Loucy (cell line): ENCODE measurements at regions not wholly inside any gene's neighbourhood (a gene's known extent, or its start where the extent isn't known, plus 50 kb on each side); places are given as distances from the start of the nearest gene placed in this dataset.

Experiments
- H2AFZ ChIP-seq: fragments of 200-600 bp; sonication (generic); 2 replicates; pipeline ENCODE4 v1.6.0; 2016; ENCODE audit warnings: antibody characterized with exemption, mild to moderate bottlenecking, low read length, moderate library complexity
- H3F3A ChIP-seq: fragments of 200-600 bp; 2 replicates; pipeline ENCODE4 v1.6.0; 2016; ENCODE audit warnings: antibody characterized with exemption, low read depth, mild to moderate bottlenecking
- H3K27me3 ChIP-seq: fragments of 200-600 bp; sonication (generic); 2 replicates; pipeline ENCODE4 v1.6.1; 2014; ENCODE audit warnings: low read length, mild to moderate bottlenecking; ENCODE audit not compliant: insufficient read depth, poor library complexity, severe bottlenecking
- H3K36me3 ChIP-seq: fragments of 200-600 bp; sonication (generic); 2 replicates; pipeline ENCODE4 v1.6.1; 2016; ENCODE audit warnings: low read length; ENCODE audit not compliant: insufficient read depth
- H3K4me1 ChIP-seq: fragments of 200-600 bp; sonication (generic); 2 replicates; pipeline ENCODE4 v1.5.1; 2014; ENCODE audit warnings: low read length, mild to moderate bottlenecking; ENCODE audit not compliant: insufficient read depth, poor library complexity, severe bottlenecking
- H3K4me2 ChIP-seq: fragments of 200-600 bp; sonication (generic); 2 replicates; pipeline ENCODE4 v1.6.0; 2014; ENCODE audit warnings: antibody characterized with exemption, low read length, low read depth, mild to moderate bottlenecking; ENCODE audit not compliant: poor library complexity, severe bottlenecking
- H3K4me3 ChIP-seq: fragments of 200-600 bp; sonication (generic); 2 replicates; pipeline ENCODE4 v1.5.1; 2014; ENCODE audit warnings: low read length, mild to moderate bottlenecking, mixed read lengths; ENCODE audit not compliant: poor library complexity, severe bottlenecking
- H3K79me2 ChIP-seq: fragments of 200-600 bp; sonication (generic); 2 replicates; pipeline ENCODE4 v1.6.1; 2014; ENCODE audit warnings: low read length; ENCODE audit not compliant: insufficient read depth
- H3K9ac ChIP-seq: fragments of 200-600 bp; sonication (generic); 2 replicates; pipeline ENCODE4 v1.6.0; 2014; ENCODE audit warnings: mild to moderate bottlenecking, low read depth, low read length, moderate library complexity; ENCODE audit not compliant: poor library complexity, severe bottlenecking
- H3K9me2 ChIP-seq: fragments of 200-600 bp; sonication (generic); replicated peaks from 2 replicates; pipeline ENCODE4 v1.6.1; 2016; ENCODE audit warnings: low read depth, low read length, mixed read lengths
- H3K9me3 ChIP-seq: fragments of 200-600 bp; sonication (generic); 2 replicates; pipeline ENCODE4 v1.6.1; 2014; ENCODE audit warnings: mild to moderate bottlenecking, antibody characterized with exemption, low read length, low read depth; ENCODE audit not compliant: insufficient read depth
- H4K20me1 ChIP-seq: fragments of 200-600 bp; sonication (generic); 2 replicates; pipeline ENCODE4 v1.6.0; 2014; ENCODE audit warnings: antibody characterized with exemption, low read length, mild to moderate bottlenecking; ENCODE audit not compliant: insufficient read depth, poor library complexity, severe bottlenecking
- EZH2phosphoT487 ChIP-seq: fragments of 200-600 bp; IDR thresholded peaks from 2 replicates; pipeline ENCODE4 v1.6.1; 2018; ENCODE audit warnings: antibody characterized with exemption, mild to moderate bottlenecking, moderate library complexity, borderline replicate concordance
- TF ChIP-seq, protein P1 (sequence below): fragments of 200-600 bp; sonication (generic); conservative IDR thresholded peaks from 2 replicates; pipeline ENCODE4 v1.5.1; 2014; ENCODE audit warnings: mild to moderate bottlenecking, antibody characterized with exemption, low read length

DNA sequence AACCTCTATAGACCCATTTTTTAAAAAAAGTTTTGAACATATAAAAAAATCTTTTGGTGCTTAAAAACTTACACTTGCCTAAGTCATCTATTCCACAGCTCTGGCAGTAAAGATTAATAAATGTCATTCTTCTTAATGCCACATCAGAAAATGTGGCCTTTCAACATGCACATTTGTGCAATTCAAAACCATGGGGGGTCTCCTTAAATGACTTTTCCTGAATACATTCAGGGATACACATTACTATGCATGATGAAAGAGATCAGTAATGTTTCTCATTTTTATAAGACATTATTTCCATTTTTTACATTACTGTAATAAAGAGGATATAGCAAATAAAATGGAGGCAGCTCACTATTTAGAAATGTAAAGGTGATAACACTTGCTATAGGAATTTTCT, 142.3 kb downstream of the RBM43 start:
- no peak overlapping the region for H3K4me3 ChIP-seq
- H3K4me2 ChIP-seq: no peak overlapping the region
- TF ChIP-seq EZH2phosphoT487: no peak
- TF ChIP-seq, protein P1, sequence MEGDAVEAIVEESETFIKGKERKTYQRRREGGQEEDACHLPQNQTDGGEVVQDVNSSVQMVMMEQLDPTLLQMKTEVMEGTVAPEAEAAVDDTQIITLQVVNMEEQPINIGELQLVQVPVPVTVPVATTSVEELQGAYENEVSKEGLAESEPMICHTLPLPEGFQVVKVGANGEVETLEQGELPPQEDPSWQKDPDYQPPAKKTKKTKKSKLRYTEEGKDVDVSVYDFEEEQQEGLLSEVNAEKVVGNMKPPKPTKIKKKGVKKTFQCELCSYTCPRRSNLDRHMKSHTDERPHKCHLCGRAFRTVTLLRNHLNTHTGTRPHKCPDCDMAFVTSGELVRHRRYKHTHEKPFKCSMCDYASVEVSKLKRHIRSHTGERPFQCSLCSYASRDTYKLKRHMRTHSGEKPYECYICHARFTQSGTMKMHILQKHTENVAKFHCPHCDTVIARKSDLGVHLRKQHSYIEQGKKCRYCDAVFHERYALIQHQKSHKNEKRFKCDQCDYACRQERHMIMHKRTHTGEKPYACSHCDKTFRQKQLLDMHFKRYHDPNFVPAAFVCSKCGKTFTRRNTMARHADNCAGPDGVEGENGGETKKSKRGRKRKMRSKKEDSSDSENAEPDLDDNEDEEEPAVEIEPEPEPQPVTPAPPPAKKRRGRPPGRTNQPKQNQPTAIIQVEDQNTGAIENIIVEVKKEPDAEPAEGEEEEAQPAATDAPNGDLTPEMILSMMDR: no peak
- H3F3A ChIP-seq: no peaks in the 10 kb centered on the region
- H3K79me2 ChIP-seq: no peaks in the 10 kb centered on the region
- H3K9me3 ChIP-seq: no peaks in the 10 kb centered on the region; the same call in 1 of the 2 replicates
- H4K20me1 ChIP-seq: no peaks in the 10 kb centered on the region
- no peak overlapping the region for H2AFZ ChIP-seq
- H3K4me1 ChIP-seq: no peaks in the 10 kb centered on the region
- H3K9me2 ChIP-seq: no peaks in the 10 kb centered on the region
- H3K27me3 ChIP-seq: no peaks in the 10 kb centered on the region
- no peaks in the 10 kb centered on the region for H3K36me3 ChIP-seq
- H3K9ac ChIP-seq: no peak overlapping the region

DNA sequence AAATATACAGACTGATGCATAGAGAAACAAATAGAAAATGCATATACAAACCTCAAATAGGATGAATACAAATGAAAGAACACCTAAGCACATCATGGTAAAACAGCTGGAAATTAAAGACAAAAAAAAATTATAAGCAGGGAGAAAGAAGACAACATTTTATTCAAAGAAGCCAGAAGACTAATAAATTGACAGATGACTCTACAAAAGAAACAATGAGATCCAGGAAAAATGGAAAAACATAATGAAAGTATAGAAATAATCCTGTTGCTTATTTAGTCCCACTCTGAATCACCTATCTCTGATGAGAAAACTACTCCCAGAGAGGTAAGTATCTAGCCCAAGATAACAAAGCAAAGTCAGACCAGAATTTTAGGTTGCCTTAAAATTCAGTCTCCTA, 143.4 kb downstream of the RBM43 start:
- Histone ChIP-seq H3K4me1 (no peaks in the 10 kb centered on the region), H3F3A (no peaks in the 10 kb centered on the region), H3K9me2 (no peaks in the 10 kb centered on the region), H3K9ac (no peak overlapping the region), H3K36me3 (no peaks in the 10 kb centered on the region), H3K9me3 (no peaks in the 10 kb centered on the region; the same call in 1 of the 2 replicates), H3K4me3 (no peak overlapping the region), H4K20me1 (no peaks in the 10 kb centered on the region), H3K27me3 (no peaks in the 10 kb centered on the region), H3K4me2 (no peak overlapping the region), H2AFZ (no peak overlapping the region), H3K79me2 (no peaks in the 10 kb centered on the region)
- TF ChIP-seq, protein P1: no peak
- no peak for TF ChIP-seq EZH2phosphoT487

DNA sequence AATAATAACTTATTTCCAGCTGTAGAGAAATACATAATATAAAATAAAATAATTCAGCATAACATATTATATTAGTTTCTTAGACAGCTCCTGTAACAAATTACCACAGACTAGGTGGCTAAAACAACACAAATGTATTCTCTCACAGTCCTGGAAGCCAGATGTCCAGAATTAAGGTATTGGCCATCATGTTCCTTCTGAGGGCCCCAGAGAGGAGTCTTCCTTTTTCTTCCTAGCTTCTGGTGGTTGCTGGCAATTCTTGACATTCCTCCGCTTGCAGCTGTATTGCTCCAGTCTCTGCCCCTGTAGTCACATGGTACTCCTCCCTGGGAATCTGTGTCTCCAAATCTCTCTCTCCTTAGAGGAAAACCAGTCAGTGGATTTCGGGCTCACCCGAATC, 146.8 kb downstream of the RBM43 start:
- Histone ChIP-seq H3K79me2 (no peaks in the 10 kb centered on the region), H3K36me3 (no peaks in the 10 kb centered on the region), H3K4me1 (no peaks in the 10 kb centered on the region), H2AFZ (no peak overlapping the region), H3K27me3 (no peaks in the 10 kb centered on the region), H3K4me3 (no peak overlapping the region), H3K4me2 (no peak overlapping the region), H4K20me1 (no peaks in the 10 kb centered on the region), H3K9me3 (no peaks in the 10 kb centered on the region; the same call in 1 of the 2 replicates), H3K9ac (no peak overlapping the region), H3F3A (no peaks in the 10 kb centered on the region), H3K9me2 (no peaks in the 10 kb centered on the region)
- TF ChIP-seq, protein P1: no peak
- no peak for TF ChIP-seq EZH2phosphoT487
